ENCODE measurements at regions not wholly inside any gene's neighbourhood (a gene's known extent, or its start where the extent isn't known, plus 50 kb on each side); places are given as distances from the start of the nearest gene placed in this dataset.

DNA sequence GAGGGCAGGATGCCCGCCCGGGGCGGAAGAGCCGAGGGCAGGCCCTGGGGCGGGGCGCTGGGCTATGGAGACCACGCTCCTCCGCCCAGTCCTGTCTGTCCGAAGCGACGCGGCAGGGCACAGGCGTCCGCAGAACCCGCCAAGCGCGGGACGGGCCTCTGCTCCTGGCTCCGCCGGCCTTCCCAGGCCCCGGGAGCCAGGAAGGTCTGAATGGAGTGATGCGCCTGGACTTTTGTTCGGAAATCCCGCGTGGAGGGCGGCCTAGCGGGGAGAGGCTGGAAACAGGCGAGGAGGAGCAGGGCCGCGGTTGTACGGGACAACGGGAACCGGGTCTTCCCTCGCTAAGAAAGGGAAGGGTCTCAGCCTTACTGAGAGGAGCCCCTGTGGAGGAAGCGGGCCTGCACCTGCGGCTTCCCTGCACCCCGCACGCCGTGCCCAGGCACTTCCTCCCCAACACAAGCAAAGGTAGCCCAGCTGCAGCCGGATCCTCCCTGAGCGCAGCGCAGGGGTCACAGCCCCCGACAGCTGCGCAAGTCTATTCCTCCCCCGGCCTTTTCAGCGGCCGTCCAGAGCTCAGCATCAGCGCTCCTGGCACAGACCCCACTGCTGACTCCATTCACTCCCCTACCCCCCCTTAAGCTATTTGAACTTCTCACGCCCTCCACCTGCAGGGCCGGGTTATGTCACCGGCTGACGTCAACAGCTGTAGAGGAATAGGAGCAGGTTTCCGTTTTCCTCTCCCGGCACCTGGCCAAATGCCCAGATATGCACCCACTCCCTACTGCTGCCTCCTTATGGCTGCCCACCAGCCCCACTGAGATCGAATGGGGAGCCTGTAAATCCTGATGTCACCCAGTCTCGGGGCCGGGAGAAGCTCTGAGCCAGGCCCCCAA, 143.2 kb upstream of the RET start:
- Histone ChIP-seq H3K79me2 (ENCODE audit: control insufficient read depth, insufficient read depth, low read length, unreplicated experiment) (no peaks in the 10 kb centered on the region), H3K4me1 (ENCODE audit: control insufficient read depth, insufficient read depth, low read length, unreplicated experiment) (no peaks in the 10 kb centered on the region), H3K4me3 (ENCODE audit: low read depth, low read length) (no peak overlapping the region), H2AFZ (ENCODE audit: low read length, unreplicated experiment) (no peak overlapping the region), H3K27me3 (ENCODE audit: insufficient read depth, low read length) (peaks cover 62% of the 10 kb centered on the region), H3K36me3 (ENCODE audit: insufficient read depth, low read length) (no peaks in the 10 kb centered on the region), H3K27ac (ENCODE audit: low read depth, low read length) (no peak overlapping the region)

GRCh38 chr10:42934351-42934811, 142.5 kb upstream of the RET start:
- Histone ChIP-seq H3K79me2 (ENCODE audit: control insufficient read depth, insufficient read depth, low read length, unreplicated experiment) (no peaks in the 10 kb centered on the region), H3K4me3 (ENCODE audit: low read depth, low read length) (no peak overlapping the region), H3K27me3 (ENCODE audit: insufficient read depth, low read length) (peaks cover 56% of the 10 kb centered on the region), H3K27ac (ENCODE audit: low read depth, low read length) (no peak overlapping the region), H3K36me3 (ENCODE audit: insufficient read depth, low read length) (no peaks in the 10 kb centered on the region), H3K4me1 (ENCODE audit: control insufficient read depth, insufficient read depth, low read length, unreplicated experiment) (no peaks in the 10 kb centered on the region), H2AFZ (ENCODE audit: low read length, unreplicated experiment) (no peak overlapping the region)

GRCh38 chr10:42934842-42935241, 142.0 kb upstream of the RET start:
- Histone ChIP-seq H3K27ac (ENCODE audit: low read depth, low read length) (no peak overlapping the region), H3K36me3 (ENCODE audit: insufficient read depth, low read length) (no peaks in the 10 kb centered on the region), H3K4me1 (ENCODE audit: control insufficient read depth, insufficient read depth, low read length, unreplicated experiment) (no peaks in the 10 kb centered on the region), H3K27me3 (ENCODE audit: insufficient read depth, low read length) (peaks cover 51% of the 10 kb centered on the region), H3K79me2 (ENCODE audit: control insufficient read depth, insufficient read depth, low read length, unreplicated experiment) (no peaks in the 10 kb centered on the region), H3K4me3 (ENCODE audit: low read depth, low read length) (no peak overlapping the region), H2AFZ (ENCODE audit: low read length, unreplicated experiment) (no peak overlapping the region)

GRCh38 chr10:42935466-42935865, 141.4 kb upstream of the RET start:
- Histone ChIP-seq H3K36me3 (ENCODE audit: insufficient read depth, low read length) (no peaks in the 10 kb centered on the region), H3K4me3 (ENCODE audit: low read depth, low read length) (no peak overlapping the region), H3K27me3 (ENCODE audit: insufficient read depth, low read length) (peaks cover 50% of the 10 kb centered on the region), H3K79me2 (ENCODE audit: control insufficient read depth, insufficient read depth, low read length, unreplicated experiment) (no peaks in the 10 kb centered on the region), H2AFZ (ENCODE audit: low read length, unreplicated experiment) (no peak overlapping the region), H3K27ac (ENCODE audit: low read depth, low read length) (no peak overlapping the region), H3K4me1 (ENCODE audit: control insufficient read depth, insufficient read depth, low read length, unreplicated experiment) (no peaks in the 10 kb centered on the region)

GRCh38 chr10:42936580-42936979, 140.3 kb upstream of the RET start:
- no peaks in the 10 kb centered on the region for H3K79me2 ChIP-seq (ENCODE audit: control insufficient read depth, insufficient read depth, low read length, unreplicated experiment)
- no peak overlapping the region for H3K27ac ChIP-seq (ENCODE audit: low read depth, low read length)
- no peak overlapping the region for H2AFZ ChIP-seq (ENCODE audit: low read length, unreplicated experiment)
- H3K27me3 ChIP-seq (ENCODE audit: insufficient read depth, low read length): peaks cover 45% of the 10 kb centered on the region
- H3K4me3 ChIP-seq (ENCODE audit: low read depth, low read length): no peak overlapping the region
- H3K36me3 ChIP-seq (ENCODE audit: insufficient read depth, low read length): no peaks in the 10 kb centered on the region
- H3K4me1 ChIP-seq (ENCODE audit: control insufficient read depth, insufficient read depth, low read length, unreplicated experiment): no peaks in the 10 kb centered on the region

DNA sequence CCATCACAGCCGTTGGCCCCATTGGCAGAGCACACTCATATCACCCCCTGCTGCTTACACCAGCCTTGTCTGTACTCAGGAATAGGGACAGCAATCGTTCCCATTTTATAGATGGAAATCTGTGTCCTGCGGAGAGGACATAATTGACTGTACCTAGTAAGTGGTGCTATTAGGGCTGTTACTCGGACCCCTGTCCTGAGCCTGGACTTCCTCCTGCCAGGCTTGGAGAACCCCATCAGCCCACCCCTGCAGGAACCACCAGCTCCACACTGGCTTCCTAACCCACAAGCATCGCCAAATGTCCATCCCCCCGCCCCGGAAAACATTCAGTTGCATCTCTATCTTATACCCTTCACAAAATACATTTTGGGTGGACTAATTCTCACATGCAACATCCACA, 139.8 kb upstream of the RET start:
- no peak overlapping the region for H3K4me3 ChIP-seq (ENCODE audit: low read depth, low read length)
- H2AFZ ChIP-seq (ENCODE audit: low read length, unreplicated experiment): no peak overlapping the region
- no peaks in the 10 kb centered on the region for H3K36me3 ChIP-seq (ENCODE audit: insufficient read depth, low read length)

DNA sequence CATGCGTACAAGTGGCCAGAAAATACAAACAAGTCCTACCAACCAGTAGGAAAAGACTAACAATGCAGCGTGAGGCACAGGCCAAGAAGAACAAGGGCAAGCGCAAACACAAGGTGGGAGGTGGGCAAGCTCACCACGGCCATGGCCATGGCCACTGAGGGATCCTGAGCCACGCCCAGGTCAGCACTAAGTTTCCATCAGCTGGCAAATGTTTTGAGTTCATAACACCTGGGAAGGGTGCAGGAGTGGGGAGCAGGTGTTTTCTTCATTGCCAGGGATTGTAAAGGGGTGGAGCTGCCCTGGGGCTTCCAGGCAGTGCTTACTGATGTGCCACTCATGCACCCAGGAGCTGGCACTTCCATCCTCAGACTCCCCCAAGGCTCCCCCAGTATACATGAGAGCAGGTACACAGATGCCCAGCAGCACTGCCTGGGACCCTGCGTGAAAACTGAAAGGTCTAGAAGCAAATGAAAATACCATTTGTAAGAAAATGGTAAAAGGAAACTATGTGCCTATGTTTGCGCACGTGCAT, 139.2 kb upstream of the RET start:
- no peak overlapping the region for H3K4me3 ChIP-seq (ENCODE audit: low read depth, low read length)
- no peaks in the 10 kb centered on the region for H3K36me3 ChIP-seq (ENCODE audit: insufficient read depth, low read length)
- H3K79me2 ChIP-seq (ENCODE audit: control insufficient read depth, insufficient read depth, low read length, unreplicated experiment): no peaks in the 10 kb centered on the region
- H3K4me1 ChIP-seq (ENCODE audit: control insufficient read depth, insufficient read depth, low read length, unreplicated experiment): no peaks in the 10 kb centered on the region
- H3K27ac ChIP-seq (ENCODE audit: low read depth, low read length): no peak overlapping the region
- no peak overlapping the region for H2AFZ ChIP-seq (ENCODE audit: low read length, unreplicated experiment)
- peaks cover 34% of the 10 kb centered on the region for H3K27me3 ChIP-seq (ENCODE audit: insufficient read depth, low read length)

More for the DNA sequence above, 139.8 kb upstream of the RET start:
- Histone ChIP-seq H3K27ac (ENCODE audit: low read depth, low read length) (no peak overlapping the region), H3K79me2 (ENCODE audit: control insufficient read depth, insufficient read depth, low read length, unreplicated experiment) (no peaks in the 10 kb centered on the region), H3K4me1 (ENCODE audit: control insufficient read depth, insufficient read depth, low read length, unreplicated experiment) (no peaks in the 10 kb centered on the region), H3K27me3 (ENCODE audit: insufficient read depth, low read length) (peaks cover 40% of the 10 kb centered on the region)

DNA sequence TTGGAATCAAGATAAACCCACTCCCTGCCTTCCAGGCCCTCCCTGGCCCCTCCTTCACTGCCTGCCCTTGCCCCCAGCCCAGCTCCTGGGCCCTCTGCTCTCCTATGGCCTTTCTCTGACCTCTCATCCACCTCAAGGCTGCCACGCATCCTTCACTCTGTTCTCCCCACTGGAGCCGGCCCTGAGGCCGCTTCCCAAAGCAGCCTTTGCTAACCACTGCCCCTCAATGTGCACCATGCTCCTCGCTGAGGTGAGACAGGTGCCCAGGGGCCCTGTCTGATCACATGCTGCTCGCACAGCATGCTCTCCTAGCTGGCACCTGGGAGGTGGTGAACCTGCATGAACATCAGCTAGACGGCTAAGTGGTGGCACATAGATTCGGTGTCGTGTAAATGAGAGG, 138.5 kb upstream of the RET start:
- H3K4me3 ChIP-seq (ENCODE audit: low read depth, low read length): no peak overlapping the region
- H2AFZ ChIP-seq (ENCODE audit: low read length, unreplicated experiment): no peak overlapping the region
- no peak overlapping the region for H3K27ac ChIP-seq (ENCODE audit: low read depth, low read length)
- no peaks in the 10 kb centered on the region for H3K79me2 ChIP-seq (ENCODE audit: control insufficient read depth, insufficient read depth, low read length, unreplicated experiment)
- no peaks in the 10 kb centered on the region for H3K4me1 ChIP-seq (ENCODE audit: control insufficient read depth, insufficient read depth, low read length, unreplicated experiment)
- no peaks in the 10 kb centered on the region for H3K36me3 ChIP-seq (ENCODE audit: insufficient read depth, low read length)
- peaks cover 31% of the 10 kb centered on the region for H3K27me3 ChIP-seq (ENCODE audit: insufficient read depth, low read length)

- H3K4me1 ChIP-seq (ENCODE audit: control insufficient read depth, insufficient read depth, low read length, unreplicated experiment): no peaks in the 10 kb centered on the region
- no peak overlapping the region for H2AFZ ChIP-seq (ENCODE audit: low read length, unreplicated experiment)
- H3K27me3 ChIP-seq (ENCODE audit: insufficient read depth, low read length): peaks cover 30% of the 10 kb centered on the region
- no peaks in the 10 kb centered on the region for H3K36me3 ChIP-seq (ENCODE audit: insufficient read depth, low read length)
- no peak overlapping the region for H3K4me3 ChIP-seq (ENCODE audit: low read depth, low read length)
- H3K27ac ChIP-seq (ENCODE audit: low read depth, low read length): no peak overlapping the region
- no peaks in the 10 kb centered on the region for H3K79me2 ChIP-seq (ENCODE audit: control insufficient read depth, insufficient read depth, low read length, unreplicated experiment)
Measured at GRCh38 chr10:42939237-42939636, 137.6 kb upstream of the RET start.

- no peaks in the 10 kb centered on the region for H3K4me1 ChIP-seq (ENCODE audit: control insufficient read depth, insufficient read depth, low read length, unreplicated experiment)
- peaks cover 26% of the 10 kb centered on the region for H3K27me3 ChIP-seq (ENCODE audit: insufficient read depth, low read length)
- no peak overlapping the region for H2AFZ ChIP-seq (ENCODE audit: low read length, unreplicated experiment)
- H3K79me2 ChIP-seq (ENCODE audit: control insufficient read depth, insufficient read depth, low read length, unreplicated experiment): no peaks in the 10 kb centered on the region
- no peak overlapping the region for H3K4me3 ChIP-seq (ENCODE audit: low read depth, low read length)
- no peak overlapping the region for H3K27ac ChIP-seq (ENCODE audit: low read depth, low read length)
- no peaks in the 10 kb centered on the region for H3K36me3 ChIP-seq (ENCODE audit: insufficient read depth, low read length)
Measured at GRCh38 chr10:42939685-42940366, 137.0 kb upstream of the RET start.
